ENCODE measurements at regions not wholly inside any gene's neighbourhood (a gene's known extent, or its start where the extent isn't known, plus 50 kb on each side); places are given as distances from the start of the nearest gene placed in this dataset.

- TF ChIP-seq, protein P1, sequence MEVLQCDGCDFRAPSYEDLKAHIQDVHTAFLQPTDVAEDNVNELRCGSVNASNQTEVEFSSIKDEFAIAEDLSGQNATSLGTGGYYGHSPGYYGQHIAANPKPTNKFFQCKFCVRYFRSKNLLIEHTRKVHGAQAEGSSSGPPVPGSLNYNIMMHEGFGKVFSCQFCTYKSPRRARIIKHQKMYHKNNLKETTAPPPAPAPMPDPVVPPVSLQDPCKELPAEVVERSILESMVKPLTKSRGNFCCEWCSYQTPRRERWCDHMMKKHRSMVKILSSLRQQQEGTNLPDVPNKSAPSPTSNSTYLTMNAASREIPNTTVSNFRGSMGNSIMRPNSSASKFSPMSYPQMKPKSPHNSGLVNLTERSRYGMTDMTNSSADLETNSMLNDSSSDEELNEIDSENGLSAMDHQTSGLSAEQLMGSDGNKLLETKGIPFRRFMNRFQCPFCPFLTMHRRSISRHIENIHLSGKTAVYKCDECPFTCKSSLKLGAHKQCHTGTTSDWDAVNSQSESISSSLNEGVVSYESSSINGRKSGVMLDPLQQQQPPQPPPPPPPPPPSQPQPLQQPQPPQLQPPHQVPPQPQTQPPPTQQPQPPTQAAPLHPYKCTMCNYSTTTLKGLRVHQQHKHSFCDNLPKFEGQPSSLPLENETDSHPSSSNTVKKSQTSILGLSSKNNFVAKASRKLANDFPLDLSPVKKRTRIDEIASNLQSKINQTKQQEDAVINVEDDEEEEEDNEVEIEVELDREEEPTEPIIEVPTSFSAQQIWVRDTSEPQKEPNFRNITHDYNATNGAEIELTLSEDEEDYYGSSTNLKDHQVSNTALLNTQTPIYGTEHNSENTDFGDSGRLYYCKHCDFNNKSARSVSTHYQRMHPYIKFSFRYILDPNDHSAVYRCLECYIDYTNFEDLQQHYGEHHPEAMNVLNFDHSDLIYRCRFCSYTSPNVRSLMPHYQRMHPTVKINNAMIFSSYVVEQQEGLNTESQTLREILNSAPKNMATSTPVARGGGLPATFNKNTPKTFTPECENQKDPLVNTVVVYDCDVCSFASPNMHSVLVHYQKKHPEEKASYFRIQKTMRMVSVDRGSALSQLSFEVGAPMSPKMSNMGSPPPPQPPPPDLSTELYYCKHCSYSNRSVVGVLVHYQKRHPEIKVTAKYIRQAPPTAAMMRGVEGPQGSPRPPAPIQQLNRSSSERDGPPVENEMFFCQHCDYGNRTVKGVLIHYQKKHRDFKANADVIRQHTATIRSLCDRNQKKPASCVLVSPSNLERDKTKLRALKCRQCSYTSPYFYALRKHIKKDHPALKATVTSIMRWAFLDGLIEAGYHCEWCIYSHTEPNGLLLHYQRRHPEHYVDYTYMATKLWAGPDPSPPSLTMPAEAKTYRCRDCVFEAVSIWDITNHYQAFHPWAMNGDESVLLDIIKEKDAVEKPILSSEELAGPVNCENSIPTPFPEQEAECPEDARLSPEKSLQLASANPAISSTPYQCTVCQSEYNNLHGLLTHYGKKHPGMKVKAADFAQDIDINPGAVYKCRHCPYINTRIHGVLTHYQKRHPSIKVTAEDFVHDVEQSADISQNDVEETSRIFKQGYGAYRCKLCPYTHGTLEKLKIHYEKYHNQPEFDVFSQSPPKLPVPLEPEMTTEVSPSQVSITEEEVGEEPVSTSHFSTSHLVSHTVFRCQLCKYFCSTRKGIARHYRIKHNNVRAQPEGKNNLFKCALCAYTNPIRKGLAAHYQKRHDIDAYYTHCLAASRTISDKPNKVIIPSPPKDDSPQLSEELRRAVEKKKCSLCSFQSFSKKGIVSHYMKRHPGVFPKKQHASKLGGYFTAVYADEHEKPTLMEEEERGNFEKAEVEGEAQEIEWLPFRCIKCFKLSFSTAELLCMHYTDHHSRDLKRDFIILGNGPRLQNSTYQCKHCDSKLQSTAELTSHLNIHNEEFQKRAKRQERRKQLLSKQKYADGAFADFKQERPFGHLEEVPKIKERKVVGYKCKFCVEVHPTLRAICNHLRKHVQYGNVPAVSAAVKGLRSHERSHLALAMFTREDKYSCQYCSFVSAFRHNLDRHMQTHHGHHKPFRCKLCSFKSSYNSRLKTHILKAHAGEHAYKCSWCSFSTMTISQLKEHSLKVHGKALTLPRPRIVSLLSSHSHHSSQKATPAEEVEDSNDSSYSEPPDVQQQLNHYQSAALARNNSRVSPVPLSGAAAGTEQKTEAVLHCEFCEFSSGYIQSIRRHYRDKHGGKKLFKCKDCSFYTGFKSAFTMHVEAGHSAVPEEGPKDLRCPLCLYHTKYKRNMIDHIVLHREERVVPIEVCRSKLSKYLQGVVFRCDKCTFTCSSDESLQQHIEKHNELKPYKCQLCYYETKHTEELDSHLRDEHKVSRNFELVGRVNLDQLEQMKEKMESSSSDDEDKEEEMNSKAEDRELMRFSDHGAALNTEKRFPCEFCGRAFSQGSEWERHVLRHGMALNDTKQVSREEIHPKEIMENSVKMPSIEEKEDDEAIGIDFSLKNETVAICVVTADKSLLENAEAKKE (CRISPR knock-in tag; IDR thresholded peaks at IDR 0.05), result no peak
- TF ChIP-seq EZH2phosphoT487 (IDR thresholded peaks at IDR 0.05; ENCODE audit: unreplicated experiment) (no peak), ETS1 (IDR thresholded peaks at IDR 0.05) (no peak), POLR2AphosphoS5 (IDR thresholded peaks at IDR 0.05; ENCODE audit: low read depth) (no peak), JUNB (IDR thresholded peaks at IDR 0.05; ENCODE audit: unreplicated experiment) (no peak), ZNF331 (CRISPR knock-in tag; IDR thresholded peaks at IDR 0.05; ENCODE audit: low read depth) (no peak)
Observed at GRCh38 chr2:158917121-158917520, 51.3 kb upstream of the TANC1 start (continued).

- Histone ChIP-seq H2AFZ (no peak overlapping the region; the same call in 1 of the 2 replicates), H3K9me2 (ENCODE audit: insufficient read depth) (no peaks in the 10 kb centered on the region; the same call in 1 of the 2 replicates), H3F3A (replicated peaks; ENCODE audit: low read depth) (no peaks in the 10 kb centered on the region), H4K20me1 (replicated peaks; ENCODE audit: insufficient read depth) (no peaks in the 10 kb centered on the region), H3K4me3 (no peak overlapping the region), H3K27ac (ENCODE audit: low read depth) (no peak overlapping the region), H3K4me2 (no peak overlapping the region), H3K27me3 (ENCODE audit: insufficient read depth) (no peaks in the 10 kb centered on the region), H3K4me1 (ENCODE audit: insufficient read depth) (peaks cover 15% of the 10 kb centered on the region), H3K79me2 (replicated peaks; ENCODE audit: insufficient read depth) (no peaks in the 10 kb centered on the region), H3K36me3 (ENCODE audit: insufficient read depth) (no peaks in the 10 kb centered on the region)
- H3K4me3 Mint-ChIP-seq, result no peak overlapping the region
- no peaks in the 10 kb centered on the region for H3K36me3 Mint-ChIP-seq (ENCODE audit: low read depth)
- no peak overlapping the region for H3K27ac Mint-ChIP-seq
- no peak for DNase-seq (ENCODE audit: low spot score)
- peaks cover 10% of the 10 kb centered on the region; the same call in 2 of the 3 replicates for H3K9me3 Mint-ChIP-seq
- ATAC-seq, result no peak
- H3K27me3 Mint-ChIP-seq (ENCODE audit: insufficient read depth, low read depth, poor library complexity), result peaks cover 5% of the 10 kb centered on the region
- H3K4me1 Mint-ChIP-seq, result peaks cover 25% of the 10 kb centered on the region
- no peak for TF ChIP-seq CTCF (conservative IDR thresholded peaks at IDR 0.05; ENCODE audit: low read depth in 2 of 2)
- no peak for TF ChIP-seq ZNF114 (CRISPR knock-in tag; IDR thresholded peaks at IDR 0.05)
- no peak for TF ChIP-seq POLR2AphosphoS5 (IDR thresholded peaks at IDR 0.05; ENCODE audit: low read depth)
- no peak for TF ChIP-seq EZH2 (IDR thresholded peaks at IDR 0.05; ENCODE audit: low read depth, unreplicated experiment)
- TF ChIP-seq JUNB (IDR thresholded peaks at IDR 0.05; ENCODE audit: unreplicated experiment), result no peak
Observed at GRCh38 chr2:158918452-158918851, 50.0 kb upstream of the TANC1 start.
